ENCODE measurements at regions not wholly inside any gene's neighbourhood (a gene's known extent, or its start where the extent isn't known, plus 50 kb on each side); places are given as distances from the start of the nearest gene placed in this dataset.

DNA sequence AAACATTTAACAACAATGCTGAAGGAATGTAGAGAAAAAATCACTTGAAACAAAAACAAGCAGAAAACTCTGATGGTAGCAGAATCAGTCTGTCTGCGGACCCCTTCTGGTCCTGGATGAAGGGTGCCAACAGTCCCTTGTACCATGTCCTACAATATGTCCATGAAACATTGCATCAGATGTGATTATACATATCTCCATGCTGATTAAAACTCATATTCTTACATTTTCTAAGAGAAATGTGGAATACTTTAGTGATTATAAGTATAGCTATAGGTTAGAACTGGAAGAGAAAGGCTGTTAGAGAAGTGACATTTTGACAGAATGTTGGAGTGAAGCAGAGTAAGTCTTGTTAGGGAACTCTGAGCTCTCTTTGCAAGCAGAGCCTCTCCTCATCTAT is 286.1 kb downstream of the SH3GL2 start:
- Histone ChIP-seq H3K4me3 (ENCODE audit: low read length) (no peak overlapping the region), H3K9me3 (ENCODE audit: control insufficient read depth, low read depth, low read length) (no peaks in the 10 kb centered on the region), H3K27ac (ENCODE audit: low read length) (no peak overlapping the region), H3K27me3 (ENCODE audit: control insufficient read depth, insufficient read depth, low read length) (no peaks in the 10 kb centered on the region), H3K4me1 (ENCODE audit: control insufficient read depth, insufficient read depth, low read length) (no peaks in the 10 kb centered on the region), H3K36me3 (ENCODE audit: control insufficient read depth, insufficient read depth, low read length) (no peaks in the 10 kb centered on the region)
- whole genome bisulfite sequencing (ENCODE audit: insufficient coverage, low lambda C conversion rate) = 100% methylated on average over 1 of the region's 1 CpG
- DNase-seq = no peak

DNA sequence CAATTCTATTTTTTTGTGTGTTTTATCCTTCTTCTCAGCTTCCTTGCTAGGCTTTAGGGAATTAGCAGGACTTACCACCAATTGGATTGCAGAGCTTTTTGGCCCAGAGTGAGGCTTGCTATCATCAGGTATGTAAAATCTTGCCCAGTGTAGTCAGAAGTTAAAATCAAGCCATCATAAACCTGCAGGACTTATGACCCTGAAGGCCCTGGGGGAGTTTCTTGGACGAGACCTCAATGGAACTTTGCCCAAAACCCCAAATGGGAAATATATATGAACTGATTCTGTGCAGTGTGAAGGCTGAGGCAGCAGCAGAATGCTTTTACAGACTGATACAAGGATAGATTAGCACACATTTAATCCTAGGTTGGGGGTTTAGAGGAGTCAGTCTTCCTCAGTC is 287.0 kb downstream of the SH3GL2 start:
- Histone ChIP-seq H3K9me3 (ENCODE audit: control insufficient read depth, low read depth, low read length) (no peaks in the 10 kb centered on the region), H3K27me3 (ENCODE audit: control insufficient read depth, insufficient read depth, low read length) (no peaks in the 10 kb centered on the region), H3K4me1 (ENCODE audit: control insufficient read depth, insufficient read depth, low read length) (no peaks in the 10 kb centered on the region), H3K4me3 (ENCODE audit: low read length) (no peak overlapping the region), H3K36me3 (ENCODE audit: control insufficient read depth, insufficient read depth, low read length) (no peaks in the 10 kb centered on the region), H3K27ac (ENCODE audit: low read length) (no peak overlapping the region)
- no peak for DNase-seq
- no CpG with 5 or more reads among the region's 1 CpG for WGBS (ENCODE audit: insufficient coverage, low lambda C conversion rate)

DNA sequence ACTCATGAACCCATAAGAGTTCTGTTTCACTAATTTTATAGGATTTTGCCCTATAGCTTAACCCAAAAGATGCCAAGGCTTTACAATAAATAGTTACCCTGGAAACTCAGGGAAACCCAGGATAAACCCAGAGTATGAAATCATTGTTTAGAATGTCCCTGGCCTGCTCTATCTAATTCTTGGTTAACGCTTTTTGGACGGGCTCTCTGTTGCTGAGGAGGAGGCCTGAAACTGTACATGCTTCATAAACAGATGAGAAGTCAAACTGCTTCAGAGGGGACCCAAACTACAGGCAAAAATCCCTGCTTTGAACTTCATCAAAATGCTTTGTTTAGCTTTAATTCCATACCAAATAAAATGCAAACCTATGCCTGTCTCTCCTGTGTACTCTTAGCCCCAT is 291.9 kb downstream of the SH3GL2 start:
- WGBS (ENCODE audit: insufficient coverage, low lambda C conversion rate) = no CpG with 5 or more reads among the region's 2 CpGs
- no peak overlapping the region for H3K4me3 ChIP-seq (ENCODE audit: low read length)
- no peaks in the 10 kb centered on the region for H3K4me1 ChIP-seq (ENCODE audit: control insufficient read depth, insufficient read depth, low read length)
- no peak overlapping the region for H3K27ac ChIP-seq (ENCODE audit: low read length)
- H3K36me3 ChIP-seq (ENCODE audit: control insufficient read depth, insufficient read depth, low read length) = no peaks in the 10 kb centered on the region
- no peaks in the 10 kb centered on the region for H3K27me3 ChIP-seq (ENCODE audit: control insufficient read depth, insufficient read depth, low read length)
- no peaks in the 10 kb centered on the region for H3K9me3 ChIP-seq (ENCODE audit: control insufficient read depth, low read depth, low read length)
- no peak for DNase-seq

DNA sequence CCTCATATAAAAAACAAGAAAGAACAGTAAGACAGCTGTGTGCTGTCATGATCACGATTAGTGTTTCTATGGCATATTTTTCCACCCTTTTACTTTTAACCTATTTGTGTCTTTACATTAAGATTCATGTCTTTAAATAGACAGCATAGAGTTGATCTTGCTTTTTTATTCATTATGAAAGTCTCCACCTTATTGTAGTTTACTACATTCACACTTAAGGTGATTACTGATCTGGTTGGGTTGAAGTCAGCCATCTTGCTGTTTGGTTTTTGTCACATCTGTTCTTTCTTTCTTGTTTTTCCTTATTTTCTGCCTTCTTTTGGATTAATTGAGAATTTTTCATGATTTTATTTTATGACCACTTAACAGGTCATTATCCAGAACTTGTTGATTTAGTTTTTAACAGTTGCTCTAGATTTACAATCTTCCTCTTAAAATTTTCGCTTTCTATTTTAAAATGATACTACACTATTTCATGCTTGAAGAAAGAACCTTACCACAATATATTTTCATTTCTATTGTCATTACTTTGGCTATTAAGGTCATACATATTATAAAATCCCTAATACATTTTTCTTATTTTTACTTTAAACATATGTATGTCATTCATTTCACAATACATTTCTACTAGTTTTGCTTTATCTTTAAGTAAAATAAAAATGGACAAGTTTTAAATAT is 292.5 kb downstream of the SH3GL2 start:
- 100% methylated on average over 1 of the region's 2 CpGs for WGBS (ENCODE audit: insufficient coverage, low lambda C conversion rate)
- no peaks in the 10 kb centered on the region for H3K9me3 ChIP-seq (ENCODE audit: control insufficient read depth, low read depth, low read length)
- no peak for DNase-seq
- no peaks in the 10 kb centered on the region for H3K27me3 ChIP-seq (ENCODE audit: control insufficient read depth, insufficient read depth, low read length)
- H3K36me3 ChIP-seq (ENCODE audit: control insufficient read depth, insufficient read depth, low read length) = no peaks in the 10 kb centered on the region
- no peaks in the 10 kb centered on the region for H3K4me1 ChIP-seq (ENCODE audit: control insufficient read depth, insufficient read depth, low read length)
- H3K27ac ChIP-seq (ENCODE audit: low read length) = no peak overlapping the region
- H3K4me3 ChIP-seq (ENCODE audit: low read length) = no peak overlapping the region

DNA sequence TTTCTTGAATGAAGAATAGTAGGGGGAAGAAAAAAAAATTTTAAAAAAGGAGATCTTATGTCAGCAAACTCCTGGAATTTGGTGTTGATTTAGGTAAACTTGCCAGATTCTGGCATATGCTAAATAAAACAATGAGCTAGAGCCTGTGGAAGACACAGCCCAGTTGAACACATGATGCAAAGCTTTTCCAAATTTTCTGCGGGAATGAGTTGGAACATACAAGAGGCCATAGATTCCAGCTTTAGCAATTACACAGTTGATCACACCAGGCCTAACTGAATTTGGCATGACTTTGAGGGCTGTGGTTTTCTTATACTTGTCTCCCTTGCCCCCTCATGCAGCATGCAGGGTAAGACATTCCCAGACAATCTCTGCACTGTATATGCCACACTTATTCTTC is 297.0 kb downstream of the SH3GL2 start:
- no peaks in the 10 kb centered on the region for H3K27me3 ChIP-seq (ENCODE audit: control insufficient read depth, insufficient read depth, low read length)
- no peak overlapping the region for H3K4me3 ChIP-seq (ENCODE audit: low read length)
- no peak overlapping the region for H3K27ac ChIP-seq (ENCODE audit: low read length)
- no peaks in the 10 kb centered on the region for H3K9me3 ChIP-seq (ENCODE audit: control insufficient read depth, low read depth, low read length)
- H3K4me1 ChIP-seq (ENCODE audit: control insufficient read depth, insufficient read depth, low read length) = no peaks in the 10 kb centered on the region
- no CpG with 5 or more reads among the region's 1 CpG for WGBS (ENCODE audit: insufficient coverage, low lambda C conversion rate)
- DNase-seq = no peak
- no peaks in the 10 kb centered on the region for H3K36me3 ChIP-seq (ENCODE audit: control insufficient read depth, insufficient read depth, low read length)

DNA sequence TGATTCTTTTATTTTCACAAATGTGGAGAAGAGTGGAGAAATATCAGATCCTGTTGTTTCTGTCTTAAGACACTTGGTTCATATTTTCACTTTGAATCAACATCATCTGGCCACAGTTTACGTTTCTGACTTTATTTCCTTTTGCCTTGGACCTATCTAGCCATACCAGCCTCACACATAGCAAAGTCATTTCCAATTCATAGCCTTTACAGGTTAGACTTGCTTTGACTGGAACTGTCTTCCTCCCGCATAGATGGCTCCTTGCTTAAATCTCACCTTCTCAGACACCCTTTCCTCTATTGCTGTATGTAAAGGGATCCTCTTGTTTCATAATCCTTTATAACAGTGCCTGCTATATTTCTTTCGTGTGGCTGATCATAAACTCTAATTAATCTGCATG is 297.8 kb downstream of the SH3GL2 start:
- WGBS (ENCODE audit: insufficient coverage, low lambda C conversion rate) = 67% methylated on average over 1 of the region's 3 CpGs
- no peak overlapping the region for H3K4me3 ChIP-seq (ENCODE audit: low read length)
- H3K4me1 ChIP-seq (ENCODE audit: control insufficient read depth, insufficient read depth, low read length) = no peaks in the 10 kb centered on the region

DNA sequence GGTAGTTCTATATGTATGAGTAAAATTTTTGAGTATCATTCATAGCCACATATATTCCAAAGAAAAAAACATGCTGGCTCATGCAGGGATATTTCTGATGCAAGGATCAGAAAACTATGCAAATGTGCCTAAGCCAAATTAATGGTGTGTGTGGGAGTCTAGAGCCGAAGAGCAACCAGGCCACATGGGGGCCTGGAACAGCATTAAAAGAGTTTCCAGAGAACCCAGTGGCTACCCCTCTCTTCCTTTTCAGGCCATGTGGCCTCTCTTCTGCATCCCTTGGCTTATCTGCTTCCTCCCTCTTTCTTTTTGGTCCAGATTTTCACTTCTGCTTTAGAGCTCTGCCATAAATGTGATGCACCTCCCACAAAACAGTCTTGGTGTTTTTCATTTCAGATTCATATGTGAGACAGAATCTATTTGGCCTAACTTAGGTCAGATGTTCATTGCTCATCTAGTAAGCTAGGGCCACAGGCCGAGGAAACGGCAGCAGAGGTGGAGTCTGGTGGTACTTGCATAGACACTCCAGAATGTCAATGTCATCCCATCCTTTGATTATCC is 300.0 kb downstream of the SH3GL2 start:
- no peak for DNase-seq
- Histone ChIP-seq H3K27ac (ENCODE audit: low read length) (no peak overlapping the region), H3K36me3 (ENCODE audit: control insufficient read depth, insufficient read depth, low read length) (no peaks in the 10 kb centered on the region), H3K4me3 (ENCODE audit: low read length) (no peak overlapping the region), H3K27me3 (ENCODE audit: control insufficient read depth, insufficient read depth, low read length) (no peaks in the 10 kb centered on the region), H3K9me3 (ENCODE audit: control insufficient read depth, low read depth, low read length) (no peaks in the 10 kb centered on the region), H3K4me1 (ENCODE audit: control insufficient read depth, insufficient read depth, low read length) (no peaks in the 10 kb centered on the region)
- WGBS (ENCODE audit: insufficient coverage, low lambda C conversion rate) = 83% methylated on average over 1 of the region's 3 CpGs

More for the DNA sequence above, 297.8 kb downstream of the SH3GL2 start:
- Histone ChIP-seq H3K27me3 (ENCODE audit: control insufficient read depth, insufficient read depth, low read length) (no peaks in the 10 kb centered on the region), H3K9me3 (ENCODE audit: control insufficient read depth, low read depth, low read length) (no peaks in the 10 kb centered on the region), H3K36me3 (ENCODE audit: control insufficient read depth, insufficient read depth, low read length) (no peaks in the 10 kb centered on the region), H3K27ac (ENCODE audit: low read length) (no peak overlapping the region)
- DNase-seq = no peak

DNA sequence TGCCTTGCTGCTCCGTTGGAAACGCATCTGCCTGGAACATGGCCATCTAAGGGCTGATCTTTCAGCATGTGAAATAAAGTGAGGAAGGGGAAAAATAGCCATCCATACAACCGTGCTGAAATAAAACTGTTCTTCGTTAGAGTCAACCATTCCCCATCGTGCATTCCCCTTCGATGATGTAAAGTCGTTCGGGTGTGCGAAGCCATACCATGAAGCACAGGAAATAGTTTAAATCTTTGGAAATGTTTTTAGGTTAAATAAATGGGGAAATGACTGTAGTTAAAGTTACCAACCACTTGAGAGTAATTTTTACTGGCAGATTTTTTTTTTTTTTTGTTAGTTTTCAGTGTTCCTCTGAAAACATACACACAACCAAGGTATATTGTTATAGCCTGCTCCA is 302.5 kb downstream of the SH3GL2 start:
- H3K4me1 ChIP-seq (ENCODE audit: control insufficient read depth, insufficient read depth, low read length) = no peaks in the 10 kb centered on the region
- H3K9me3 ChIP-seq (ENCODE audit: control insufficient read depth, low read depth, low read length) = no peaks in the 10 kb centered on the region
- WGBS (ENCODE audit: insufficient coverage, low lambda C conversion rate) = 100% methylated on average over 3 of the region's 9 CpGs
- H3K27ac ChIP-seq (ENCODE audit: low read length) = no peak overlapping the region
- H3K36me3 ChIP-seq (ENCODE audit: control insufficient read depth, insufficient read depth, low read length) = no peaks in the 10 kb centered on the region
- no peak for DNase-seq
- no peak overlapping the region for H3K4me3 ChIP-seq (ENCODE audit: low read length)
- H3K27me3 ChIP-seq (ENCODE audit: control insufficient read depth, insufficient read depth, low read length) = no peaks in the 10 kb centered on the region

DNA sequence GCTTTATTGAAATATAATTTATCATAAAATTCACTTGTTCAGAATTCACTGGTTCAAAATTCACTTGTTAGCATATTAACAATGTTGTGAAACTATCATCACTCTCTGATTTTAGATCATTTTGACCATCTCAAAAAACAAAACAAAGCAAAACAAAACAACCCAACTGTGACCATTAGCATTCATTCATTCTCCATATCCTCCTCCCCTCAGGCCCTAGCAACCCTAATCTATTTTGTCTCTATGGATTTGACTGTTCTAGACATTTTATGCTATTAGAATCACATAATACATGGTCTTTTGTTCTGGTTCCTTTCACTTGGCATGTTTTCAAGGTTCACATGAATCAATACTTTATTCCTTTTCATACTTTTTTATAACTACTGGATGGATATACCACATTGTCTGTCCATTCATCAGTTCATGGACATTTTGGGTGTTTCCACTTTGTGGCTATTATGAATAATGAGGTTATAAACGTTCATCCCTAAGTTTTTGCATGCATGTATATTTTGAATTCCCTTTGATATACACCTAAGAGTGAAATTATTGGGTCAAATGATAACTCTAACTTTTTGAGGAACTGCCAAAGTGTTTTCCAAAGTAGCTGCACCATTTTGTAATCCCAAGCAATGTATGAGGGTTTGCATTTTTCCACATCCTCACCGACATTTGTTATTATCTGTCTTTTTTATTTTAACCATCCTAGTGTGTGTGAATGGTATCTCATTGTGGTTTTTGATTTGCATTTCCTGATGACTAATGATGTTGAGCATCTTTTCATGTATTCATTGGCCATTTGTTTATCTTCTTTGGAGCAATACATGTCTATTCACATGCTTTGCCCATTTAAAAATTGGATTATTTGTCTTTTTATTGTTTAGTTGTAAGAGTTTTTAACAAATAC is 304.1 kb downstream of the SH3GL2 start:
- Histone ChIP-seq H3K9me3 (ENCODE audit: control insufficient read depth, low read depth, low read length) (no peaks in the 10 kb centered on the region), H3K27me3 (ENCODE audit: control insufficient read depth, insufficient read depth, low read length) (no peaks in the 10 kb centered on the region), H3K4me3 (ENCODE audit: low read length) (no peak overlapping the region), H3K27ac (ENCODE audit: low read length) (no peak overlapping the region), H3K4me1 (ENCODE audit: control insufficient read depth, insufficient read depth, low read length) (no peaks in the 10 kb centered on the region), H3K36me3 (ENCODE audit: control insufficient read depth, insufficient read depth, low read length) (no peaks in the 10 kb centered on the region)
- 100% methylated on average over 1 of the region's 2 CpGs for WGBS (ENCODE audit: insufficient coverage, low lambda C conversion rate)
- no peak for DNase-seq

DNA sequence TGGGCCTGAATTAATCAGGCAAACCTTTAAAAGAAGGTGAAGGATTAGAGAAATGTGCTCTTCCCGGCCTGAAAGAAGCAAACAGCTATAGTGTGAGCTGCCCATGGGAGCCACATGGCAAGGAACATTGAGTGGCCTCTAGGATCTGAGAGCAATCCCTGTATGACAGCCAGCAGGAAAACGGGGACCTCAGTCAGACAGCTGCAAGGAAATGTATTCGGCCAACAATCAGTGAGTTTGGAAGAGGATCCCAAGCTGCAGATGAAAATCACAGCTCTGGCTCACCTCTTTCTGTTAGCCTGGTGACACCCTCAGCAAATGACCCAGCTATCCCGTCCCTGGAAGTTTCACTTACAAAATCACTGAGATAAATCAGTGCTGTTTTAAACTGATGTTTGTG is 309.2 kb downstream of the SH3GL2 start:
- Histone ChIP-seq H3K4me3 (ENCODE audit: low read length) (no peak overlapping the region), H3K4me1 (ENCODE audit: control insufficient read depth, insufficient read depth, low read length) (no peaks in the 10 kb centered on the region), H3K9me3 (ENCODE audit: control insufficient read depth, low read depth, low read length) (no peaks in the 10 kb centered on the region), H3K27ac (ENCODE audit: low read length) (no peak overlapping the region), H3K27me3 (ENCODE audit: control insufficient read depth, insufficient read depth, low read length) (no peaks in the 10 kb centered on the region), H3K36me3 (ENCODE audit: control insufficient read depth, insufficient read depth, low read length) (no peaks in the 10 kb centered on the region)
- no CpG with 5 or more reads among the region's 4 CpGs for WGBS (ENCODE audit: insufficient coverage, low lambda C conversion rate)
- DNase-seq = no peak

Measured in large intestine (tissue), 3 donors.